Right lobe of liver (tissue), 6 donors: ENCODE measurements at regions not wholly inside any gene's neighbourhood (a gene's known extent, or its start where the extent isn't known, plus 50 kb on each side); places are given as distances from the start of the nearest gene placed in this dataset.

Experiments used
- ATAC-seq, 4 donors: fragments of 200-7000 bp; cut with Tn5 transposase; one replicate each; pipeline ENCODE4 v1.9.1; 2020; ENCODE audit warnings: mild to moderate bottlenecking in 4 of 4, moderate library complexity in 4 of 4
- DNase-seq, 3 donors: peaks; one replicate each; pipeline ENCODE4 v3.0.0-alpha.2; 2020
- H3K27ac ChIP-seq, 3 donors: fragments of 200-600 bp; one replicate each; pipeline ENCODE4 v1.8.0; 2022
- H3K27me3 ChIP-seq, 2 donors: fragments of 200-600 bp; one replicate each; pipeline ENCODE4 v1.8.0; 2022
- H3K36me3 ChIP-seq, 4 donors: fragments of 200-600 bp; sonication (generic) in 1 of 4; one replicate each; pipeline versions ENCODE4 v1.5.1 to v1.8.0; 2017 to 2022; ENCODE audit warnings: control low read depth in 1 of 4
- H3K4me1 ChIP-seq, 4 donors: fragments of 200-600 bp; sonication (generic) in 1 of 4; one replicate each; pipeline versions ENCODE4 v1.5.1 to v1.8.0; 2017 to 2022; ENCODE audit warnings: control low read depth in 1 of 4
- H3K4me3 ChIP-seq, 3 donors: fragments of 200-600 bp; one replicate each; pipeline ENCODE4 v1.8.0; 2022
- H3K9me3 ChIP-seq, 4 donors: fragments of 200-600 bp; sonication (generic) in 1 of 4; one replicate each; pipeline versions ENCODE4 v1.5.1 to v1.8.0; 2017 to 2022; ENCODE audit warnings: control low read depth in 1 of 4
- POLR2A ChIP-seq: fragments of 450-650 bp; IDR thresholded peaks from one replicate; pipeline ENCODE4 v1.6.1; 2017; ENCODE audit warnings: antibody characterized with exemption, mild to moderate bottlenecking
- WGBS: methylation state at CpG from one replicate; pipeline ENCODE4 v1.1.6; 2018; ENCODE audit warnings: low coverage, low lambda C conversion rate; ENCODE audit not compliant: insufficient coverage; ENCODE audit errors: missing lambda C conversion rate; 5-methylcytosine and 5-hydroxymethylcytosine counted together
- intact Hi-C, 2 donors: fragments of 100-400 bp; cut with DNase I; formaldehyde crosslinking; loops; one replicate each; pipeline versions ENCODE4 v1.11.2 to v1.14.1; 2022
- TF ChIP-seq, protein P1 (sequence below), 4 donors: fragments of 200-600 bp in 3 of 4; fragments of 450-650 bp in 1 of 4; IDR thresholded peaks; one replicate each; pipeline versions ENCODE4 v1.5.1 to v1.8.0; 2016 to 2022; ENCODE audit warnings: antibody characterized with exemption in 4 of 4, mild to moderate bottlenecking in 2 of 4
- donor health status: DM: no; HTN: yes; CAD: no.
- donor health status: DM: no; HTN: no; CAD: no.
- donor health status: DM: no; HTN: no; CAD: no.
- donor health status: DM: no; HTN: yes; CAD: no.
- donor health status: DM: no; HTN: yes; CAD: no.

- Histone ChIP-seq H3K27me3 (peaks cover 0 to 5% of the 10 kb centered on the region in 2 donors), H3K27ac (no peak overlapping the region), H3K36me3 (no peaks in the 10 kb centered on the region), H3K9me3 (no peaks in the 10 kb centered on the region), H3K4me1 (no peaks in the 10 kb centered on the region), H3K4me3 (no peak overlapping the region)
- intact Hi-C loops, result no loop called here
- DNase-seq (no peak), ATAC-seq (no peak)
- WGBS, result 94% methylated on average over 2 of the region's 2 CpGs
- TF ChIP-seq, protein P1, sequence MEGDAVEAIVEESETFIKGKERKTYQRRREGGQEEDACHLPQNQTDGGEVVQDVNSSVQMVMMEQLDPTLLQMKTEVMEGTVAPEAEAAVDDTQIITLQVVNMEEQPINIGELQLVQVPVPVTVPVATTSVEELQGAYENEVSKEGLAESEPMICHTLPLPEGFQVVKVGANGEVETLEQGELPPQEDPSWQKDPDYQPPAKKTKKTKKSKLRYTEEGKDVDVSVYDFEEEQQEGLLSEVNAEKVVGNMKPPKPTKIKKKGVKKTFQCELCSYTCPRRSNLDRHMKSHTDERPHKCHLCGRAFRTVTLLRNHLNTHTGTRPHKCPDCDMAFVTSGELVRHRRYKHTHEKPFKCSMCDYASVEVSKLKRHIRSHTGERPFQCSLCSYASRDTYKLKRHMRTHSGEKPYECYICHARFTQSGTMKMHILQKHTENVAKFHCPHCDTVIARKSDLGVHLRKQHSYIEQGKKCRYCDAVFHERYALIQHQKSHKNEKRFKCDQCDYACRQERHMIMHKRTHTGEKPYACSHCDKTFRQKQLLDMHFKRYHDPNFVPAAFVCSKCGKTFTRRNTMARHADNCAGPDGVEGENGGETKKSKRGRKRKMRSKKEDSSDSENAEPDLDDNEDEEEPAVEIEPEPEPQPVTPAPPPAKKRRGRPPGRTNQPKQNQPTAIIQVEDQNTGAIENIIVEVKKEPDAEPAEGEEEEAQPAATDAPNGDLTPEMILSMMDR (IDR thresholded peaks at IDR 0.05), result no peak
- no peak for TF ChIP-seq POLR2A
These were observed 66.1 kb upstream of the CRY1 start for GRCh38 chr12:107159384-107159900.

GRCh38 chr12:107163413-107163812 lies 70.1 kb upstream of the CRY1 start:
- TF ChIP-seq POLR2A, result no peak
- TF ChIP-seq, protein P1 (IDR thresholded peaks at IDR 0.05), result no peak
- H3K27ac ChIP-seq, result no peak overlapping the region
- H3K27me3 ChIP-seq, result peaks cover 0 to 5% of the 10 kb centered on the region in 2 donors
- no peak for ATAC-seq
- no peak overlapping the region for H3K4me3 ChIP-seq
- H3K4me1 ChIP-seq, result no peaks in the 10 kb centered on the region
- WGBS, result 74% methylated on average over 4 of the region's 4 CpGs
- no peak for DNase-seq
- no peaks in the 10 kb centered on the region for H3K36me3 ChIP-seq
- intact Hi-C loops, result no loop called here
- H3K9me3 ChIP-seq, result no peaks in the 10 kb centered on the region

DNA sequence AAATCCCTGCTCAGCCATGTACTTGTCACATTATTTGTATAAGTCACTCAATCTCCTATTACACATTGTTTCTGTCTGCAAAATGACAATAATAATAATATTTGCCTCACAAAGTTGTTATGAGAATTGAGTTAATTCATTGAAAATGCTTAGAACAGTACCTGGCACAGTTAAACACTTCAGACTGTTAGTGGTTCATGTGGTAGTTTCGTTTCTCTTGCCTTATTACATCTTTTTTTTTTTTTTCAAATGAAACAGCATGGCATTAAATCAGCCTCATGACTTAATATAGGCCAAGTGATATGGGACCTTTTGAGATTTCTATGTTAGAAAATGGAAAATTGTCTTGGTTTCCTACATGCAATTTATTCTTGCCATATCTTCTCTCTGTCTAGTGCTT lies 71.0 kb upstream of the CRY1 start:
- TF ChIP-seq, protein P1 (IDR thresholded peaks at IDR 0.05), result no peak
- no peak for TF ChIP-seq POLR2A
- no peaks in the 10 kb centered on the region for H3K27me3 ChIP-seq
- WGBS, result 26% methylated on average over 1 of the region's 1 CpG
- H3K27ac ChIP-seq, result no peak overlapping the region
- intact Hi-C loops, result no loop called here
- DNase-seq (no peak), ATAC-seq (no peak)
- no peak overlapping the region for H3K4me3 ChIP-seq
- H3K9me3 ChIP-seq, result no peaks in the 10 kb centered on the region
- H3K36me3 ChIP-seq, result no peaks in the 10 kb centered on the region
- no peaks in the 10 kb centered on the region for H3K4me1 ChIP-seq

- Histone ChIP-seq H3K36me3 (no peaks in the 10 kb centered on the region), H3K4me1 (no peaks in the 10 kb centered on the region), H3K9me3 (no peaks in the 10 kb centered on the region), H3K4me3 (no peak overlapping the region), H3K27me3 (no peaks in the 10 kb centered on the region), H3K27ac (no peak overlapping the region)
- DNase-seq, result no peak
- TF ChIP-seq POLR2A, result no peak
- TF ChIP-seq, protein P1 (IDR thresholded peaks at IDR 0.05), result no peak
- intact Hi-C loops, result no loop called here
- WGBS, result 67% methylated on average over 1 of the region's 1 CpG
- ATAC-seq, result no peak
These were observed 72.2 kb upstream of the CRY1 start for GRCh38 chr12:107165581-107165980.

GRCh38 chr12:107167756-107168155 lies 74.4 kb upstream of the CRY1 start:
- no peaks in the 10 kb centered on the region for H3K27me3 ChIP-seq
- H3K36me3 ChIP-seq, result no peaks in the 10 kb centered on the region
- WGBS, result 26% methylated on average over 3 of the region's 3 CpGs
- no peak for ATAC-seq
- no peak overlapping the region for H3K4me3 ChIP-seq
- no peak for DNase-seq
- H3K27ac ChIP-seq, result no peak overlapping the region
- no peaks in the 10 kb centered on the region for H3K9me3 ChIP-seq
- TF ChIP-seq, protein P1 (IDR thresholded peaks at IDR 0.05), result no peak
- TF ChIP-seq POLR2A, result no peak
- intact Hi-C loops, result no loop called here
- H3K4me1 ChIP-seq, result no peaks in the 10 kb centered on the region
